ENCODE measurements at regions not wholly inside any gene's neighbourhood (a gene's known extent, or its start where the extent isn't known, plus 50 kb on each side); places are given as distances from the start of the nearest gene placed in this dataset.

GRCh38 chr3:22216601-22217000, 465.6 kb upstream of the ZNF385D start:
- no peak for TF ChIP-seq CTCF (IDR thresholded peaks at IDR 0.05; ENCODE audit: insufficient read depth, low read length, poor library complexity, severe bottlenecking)
- TF ChIP-seq EZH2phosphoT487 (conservative IDR thresholded peaks at IDR 0.05; ENCODE audit: low read length): no peak
